Liver (tissue), 8 donors: ENCODE measurements at regions not wholly inside any gene's neighbourhood (a gene's known extent, or its start where the extent isn't known, plus 50 kb on each side); places are given as distances from the start of the nearest gene placed in this dataset.

Experiments
- DNase-seq: peaks from one replicate; pipeline ENCODE4 v3.0.0-alpha.2; 2017; ENCODE audit warnings: low spot score
- H3K27ac ChIP-seq, 2 donors: one replicate each; pipeline ENCODE4 v1.7.0; 2013; ENCODE audit warnings: inconsistent platforms in 2 of 2, low read length in 2 of 2, control low read depth in 1 of 2, low read depth in 1 of 2, mild to moderate bottlenecking in 1 of 2
- H3K27me3 ChIP-seq, 4 donors: one replicate each; pipeline versions ENCODE4 v1.6.1 to v1.7.0; 2013; ENCODE audit warnings: low read length in 3 of 4, inconsistent platforms in 1 of 4, mild to moderate bottlenecking in 1 of 4, moderate library complexity in 1 of 4; ENCODE audit not compliant: control insufficient read depth in 4 of 4, insufficient read depth in 4 of 4
- H3K36me3 ChIP-seq, 4 donors: one replicate each; pipeline versions ENCODE4 v1.6.1 to v1.7.0; 2013; ENCODE audit warnings: low read length in 3 of 4, mild to moderate bottlenecking in 3 of 4, low read depth in 1 of 4, moderate library complexity in 1 of 4; ENCODE audit not compliant: control insufficient read depth in 4 of 4, insufficient read depth in 3 of 4
- H3K4me1 ChIP-seq, 4 donors: one replicate each; pipeline versions ENCODE4 v1.6.1 to v1.7.0; 2013; ENCODE audit warnings: low read length in 3 of 4, mild to moderate bottlenecking in 3 of 4, moderate library complexity in 1 of 4; ENCODE audit not compliant: control insufficient read depth in 4 of 4, insufficient read depth in 4 of 4
- H3K4me3 ChIP-seq, 3 donors: one replicate each; pipeline versions ENCODE4 v1.6.1 to v1.7.0; 2013; ENCODE audit warnings: low read length in 3 of 3, control low read depth in 1 of 3, low read depth in 1 of 3, mild to moderate bottlenecking in 1 of 3
- H3K9ac ChIP-seq, 2 donors: one replicate each; pipeline ENCODE4 v1.7.0; 2013; ENCODE audit warnings: low read length in 2 of 2, mild to moderate bottlenecking in 2 of 2, moderate library complexity in 2 of 2, control low read depth in 1 of 2, low read depth in 1 of 2
- H3K9me3 ChIP-seq, 4 donors: one replicate each; pipeline versions ENCODE4 v1.6.1 to v1.7.0; 2013; ENCODE audit warnings: low read length in 3 of 4; ENCODE audit not compliant: control insufficient read depth in 4 of 4
- ATF3 ChIP-seq: IDR thresholded peaks from 2 replicates; pipeline ENCODE4 v1.6.1; 2016; ENCODE audit warnings: antibody characterized with exemption
- EGR1 ChIP-seq, 2 donors: IDR thresholded peaks; 2 replicates each; pipeline ENCODE4 v1.6.1; 2016 to 2018; ENCODE audit warnings: antibody characterized with exemption in 2 of 2, low read depth in 2 of 2
- FOXA1 ChIP-seq: IDR thresholded peaks from 2 replicates; pipeline ENCODE4 v1.6.1; 2016; ENCODE audit warnings: antibody characterized with exemption
- GABPA ChIP-seq, 2 donors: IDR thresholded peaks in 1 of 2; conservative IDR thresholded peaks in 1 of 2; 2 replicates each; pipeline ENCODE4 v1.6.1; 2016; ENCODE audit warnings: antibody characterized with exemption in 2 of 2, mild to moderate bottlenecking in 1 of 2, moderate library complexity in 1 of 2
- HNF4G ChIP-seq: IDR thresholded peaks from 2 replicates; pipeline ENCODE4 v1.6.1; 2016; ENCODE audit warnings: antibody characterized with exemption
- JUND ChIP-seq, 2 donors: IDR thresholded peaks; 2 replicates each; pipeline ENCODE4 v1.6.1; 2016; ENCODE audit warnings: antibody characterized with exemption in 2 of 2
- NR2F2 ChIP-seq: IDR thresholded peaks from 2 replicates; pipeline ENCODE4 v1.6.1; 2016; ENCODE audit warnings: antibody characterized with exemption
- RAD21 ChIP-seq, 2 donors: IDR thresholded peaks; 2 replicates each; pipeline ENCODE4 v1.6.1; 2016; ENCODE audit warnings: antibody characterized with exemption in 2 of 2, mild to moderate bottlenecking in 2 of 2
- REST ChIP-seq: IDR thresholded peaks from 2 replicates; pipeline ENCODE4 v1.6.1; 2016; ENCODE audit warnings: antibody characterized with exemption, mild to moderate bottlenecking
- RXRA ChIP-seq, 2 donors: IDR thresholded peaks; 2 replicates each; pipeline ENCODE4 v1.6.1; 2017 to 2018; ENCODE audit warnings: antibody characterized with exemption in 2 of 2, mild to moderate bottlenecking in 1 of 2
- SP1 ChIP-seq: IDR thresholded peaks from 2 replicates; pipeline ENCODE4 v1.6.1; 2018; ENCODE audit warnings: antibody characterized with exemption, mild to moderate bottlenecking
- TAF1 ChIP-seq: conservative IDR thresholded peaks from 2 replicates; pipeline ENCODE4 v1.6.1; 2016; ENCODE audit warnings: antibody characterized with exemption, mild to moderate bottlenecking
- YY1 ChIP-seq: IDR thresholded peaks from 2 replicates; pipeline ENCODE4 v1.6.1; 2016; ENCODE audit warnings: antibody characterized with exemption, mild to moderate bottlenecking
- WGBS: extraction: QIAGEN DNeasy Blood & Tissue Kit; methylation state at CpG from one replicate; pipeline ENCODE4 v1.1.7; 2013; 5-methylcytosine and 5-hydroxymethylcytosine counted together
- TF ChIP-seq, protein P1 (sequence below): IDR thresholded peaks from 2 replicates; pipeline ENCODE4 v1.6.1; 2016; ENCODE audit warnings: antibody characterized with exemption
- TF ChIP-seq, protein P2 (sequence below): fragments of 150-350 bp; IDR thresholded peaks from 2 replicates; pipeline ENCODE4 v1.5.1; 2017; ENCODE audit warnings: improper control_type of control experiment, low read depth, low read length; ENCODE audit not compliant: missing input control
- TF ChIP-seq, protein P3 (sequence below): IDR thresholded peaks from 2 replicates; pipeline ENCODE4 v1.6.1; 2016; ENCODE audit warnings: antibody characterized with exemption
- donor health status: healthy.
- donor health status: healthy.
- donor health status: healthy.
- donor health status: healthy.
- donor health status: healthy.

DNA sequence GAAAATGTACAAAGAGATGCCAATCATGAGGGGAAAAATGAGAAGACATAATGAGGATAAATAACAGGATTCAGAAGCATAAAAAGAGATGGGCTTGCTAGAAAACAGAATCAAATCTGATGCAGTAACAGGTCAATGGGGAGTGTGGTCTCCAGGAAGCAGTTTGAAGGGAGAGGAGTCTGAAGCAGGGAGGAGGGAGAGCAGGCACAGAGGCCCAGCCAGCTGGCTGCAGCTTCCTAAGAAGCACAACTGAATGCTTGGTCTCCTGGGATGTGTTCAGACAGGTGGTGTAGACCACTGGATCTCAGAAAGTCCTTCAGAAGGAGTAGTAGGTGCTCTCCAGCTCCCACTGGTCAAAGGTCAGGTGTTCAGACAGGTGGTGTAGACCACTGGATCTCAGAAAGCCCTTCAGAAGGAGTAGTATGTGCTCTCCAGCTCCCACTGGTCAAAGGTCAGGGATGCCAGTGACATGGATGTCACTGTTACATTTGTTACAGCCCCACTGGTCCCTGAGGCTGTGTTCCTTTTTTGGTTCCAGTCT, 68.3 kb upstream of the UBAC2 start:
- no peak for TF ChIP-seq EGR1 (IDR thresholded peaks at IDR 0.05; ENCODE audit: low read depth in 2 of 2)
- TF ChIP-seq ATF3: no peak
- no peak for TF ChIP-seq GABPA (IDR thresholded peaks at IDR 0.05 in 1 of 2, conservative IDR thresholded peaks at IDR 0.05 in 1 of 2)
- TF ChIP-seq, protein P1, sequence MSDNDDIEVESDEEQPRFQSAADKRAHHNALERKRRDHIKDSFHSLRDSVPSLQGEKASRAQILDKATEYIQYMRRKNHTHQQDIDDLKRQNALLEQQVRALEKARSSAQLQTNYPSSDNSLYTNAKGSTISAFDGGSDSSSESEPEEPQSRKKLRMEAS: no peak
- TF ChIP-seq HNF4G: no peak
- no peak for TF ChIP-seq SP1
- no peak for TF ChIP-seq RXRA (IDR thresholded peaks at IDR 0.05)
- no peak for TF ChIP-seq TAF1
- no peak for TF ChIP-seq RAD21 (IDR thresholded peaks at IDR 0.05)
- no peak for TF ChIP-seq REST
- TF ChIP-seq NR2F2: no peak
- TF ChIP-seq, protein P2, sequence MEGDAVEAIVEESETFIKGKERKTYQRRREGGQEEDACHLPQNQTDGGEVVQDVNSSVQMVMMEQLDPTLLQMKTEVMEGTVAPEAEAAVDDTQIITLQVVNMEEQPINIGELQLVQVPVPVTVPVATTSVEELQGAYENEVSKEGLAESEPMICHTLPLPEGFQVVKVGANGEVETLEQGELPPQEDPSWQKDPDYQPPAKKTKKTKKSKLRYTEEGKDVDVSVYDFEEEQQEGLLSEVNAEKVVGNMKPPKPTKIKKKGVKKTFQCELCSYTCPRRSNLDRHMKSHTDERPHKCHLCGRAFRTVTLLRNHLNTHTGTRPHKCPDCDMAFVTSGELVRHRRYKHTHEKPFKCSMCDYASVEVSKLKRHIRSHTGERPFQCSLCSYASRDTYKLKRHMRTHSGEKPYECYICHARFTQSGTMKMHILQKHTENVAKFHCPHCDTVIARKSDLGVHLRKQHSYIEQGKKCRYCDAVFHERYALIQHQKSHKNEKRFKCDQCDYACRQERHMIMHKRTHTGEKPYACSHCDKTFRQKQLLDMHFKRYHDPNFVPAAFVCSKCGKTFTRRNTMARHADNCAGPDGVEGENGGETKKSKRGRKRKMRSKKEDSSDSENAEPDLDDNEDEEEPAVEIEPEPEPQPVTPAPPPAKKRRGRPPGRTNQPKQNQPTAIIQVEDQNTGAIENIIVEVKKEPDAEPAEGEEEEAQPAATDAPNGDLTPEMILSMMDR: no peak
- TF ChIP-seq YY1: no peak
- TF ChIP-seq FOXA1: no peak
- no peak for TF ChIP-seq JUND (IDR thresholded peaks at IDR 0.05)
- TF ChIP-seq, protein P3, sequence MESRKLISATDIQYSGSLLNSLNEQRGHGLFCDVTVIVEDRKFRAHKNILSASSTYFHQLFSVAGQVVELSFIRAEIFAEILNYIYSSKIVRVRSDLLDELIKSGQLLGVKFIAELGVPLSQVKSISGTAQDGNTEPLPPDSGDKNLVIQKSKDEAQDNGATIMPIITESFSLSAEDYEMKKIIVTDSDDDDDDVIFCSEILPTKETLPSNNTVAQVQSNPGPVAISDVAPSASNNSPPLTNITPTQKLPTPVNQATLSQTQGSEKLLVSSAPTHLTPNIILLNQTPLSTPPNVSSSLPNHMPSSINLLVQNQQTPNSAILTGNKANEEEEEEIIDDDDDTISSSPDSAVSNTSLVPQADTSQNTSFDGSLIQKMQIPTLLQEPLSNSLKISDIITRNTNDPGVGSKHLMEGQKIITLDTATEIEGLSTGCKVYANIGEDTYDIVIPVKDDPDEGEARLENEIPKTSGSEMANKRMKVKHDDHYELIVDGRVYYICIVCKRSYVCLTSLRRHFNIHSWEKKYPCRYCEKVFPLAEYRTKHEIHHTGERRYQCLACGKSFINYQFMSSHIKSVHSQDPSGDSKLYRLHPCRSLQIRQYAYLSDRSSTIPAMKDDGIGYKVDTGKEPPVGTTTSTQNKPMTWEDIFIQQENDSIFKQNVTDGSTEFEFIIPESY: no peak
- Histone ChIP-seq H3K27me3 (peaks cover 0 to 2% (median 0%) of the 10 kb centered on the region in 4 donors), H3K4me1 (no peaks in the 10 kb centered on the region), H3K4me3 (no peak overlapping the region), H3K27ac (no peak overlapping the region), H3K36me3 (no peaks in the 10 kb centered on the region), H3K9me3 (no peaks in the 10 kb centered on the region), H3K9ac (no peak overlapping the region)
- DNase-seq: no peak

GRCh38 chr13:99133230-99133629, 67.4 kb upstream of the UBAC2 start:
- WGBS: 99% methylated on average over 1 of the region's 1 CpG
- H3K4me3 ChIP-seq: no peak overlapping the region
- no peak overlapping the region for H3K27ac ChIP-seq
- TF ChIP-seq REST: no peak
- no peak for TF ChIP-seq GABPA (IDR thresholded peaks at IDR 0.05 in 1 of 2, conservative IDR thresholded peaks at IDR 0.05 in 1 of 2)
- no peak for TF ChIP-seq RAD21 (IDR thresholded peaks at IDR 0.05)
- TF ChIP-seq HNF4G: no peak
- TF ChIP-seq, protein P3: no peak
- no peak for DNase-seq
- H3K9ac ChIP-seq: no peak overlapping the region
- H3K36me3 ChIP-seq: no peaks in the 10 kb centered on the region
- no peaks in the 10 kb centered on the region for H3K4me1 ChIP-seq
- H3K9me3 ChIP-seq: no peaks in the 10 kb centered on the region
- H3K27me3 ChIP-seq: peaks cover 0 to 2% (median 0%) of the 10 kb centered on the region in 4 donors
